C1 segment of cervical spinal cord (tissue), 14 donors: ENCODE measurements at regions not wholly inside any gene's neighbourhood (a gene's known extent, or its start where the extent isn't known, plus 50 kb on each side); places are given as distances from the start of the nearest gene placed in this dataset.

Experiments used
- DNase-seq, 14 donors: peaks; one replicate each; lab custom pipeline; 2025; lab: John Stamatoyannopoulos, UW

GRCh38 chr15:31262143-31262530, 64.5 kb upstream of the KLF13 start:
- DNase-seq: no peak

DNA sequence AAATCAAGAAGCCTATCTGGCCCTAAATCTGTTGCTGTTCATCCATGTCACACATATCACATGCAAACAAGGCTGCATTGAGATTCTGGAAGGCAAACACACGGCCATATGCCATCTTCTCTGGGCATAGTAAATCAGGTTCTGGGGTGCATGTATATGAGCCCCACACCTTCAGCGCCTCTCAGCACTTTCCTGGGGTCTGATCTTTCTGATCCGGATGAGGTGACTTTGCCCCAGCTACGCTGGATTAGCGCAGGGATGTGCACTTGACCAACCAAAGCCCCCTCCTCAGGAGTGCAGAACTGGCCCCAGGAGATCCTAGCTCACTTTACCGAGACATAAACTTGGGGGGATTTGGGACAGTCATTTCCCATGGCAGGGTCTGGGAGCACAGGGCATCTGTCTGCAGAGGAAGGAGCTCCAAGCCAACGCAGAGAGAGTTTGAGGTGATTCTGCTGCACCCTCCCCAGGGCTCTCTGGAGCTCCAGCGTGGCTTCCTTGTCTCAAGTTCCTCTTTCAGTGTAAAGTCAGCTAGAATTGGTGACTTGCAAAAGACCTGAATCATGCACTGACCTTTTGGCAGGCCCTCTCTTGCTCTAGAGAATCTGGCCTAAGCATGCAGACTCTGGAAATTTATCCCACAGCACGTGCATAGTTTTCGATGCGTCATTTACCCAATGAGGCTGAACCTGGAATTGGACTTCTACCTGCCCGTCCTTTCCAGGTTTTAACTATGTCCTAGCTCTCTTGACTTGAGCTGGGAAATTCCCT, 63.5 kb upstream of the KLF13 start:
- peak in 4 of 14 donors; percentile 22 to 49 (median 42) for DNase-seq

DNA sequence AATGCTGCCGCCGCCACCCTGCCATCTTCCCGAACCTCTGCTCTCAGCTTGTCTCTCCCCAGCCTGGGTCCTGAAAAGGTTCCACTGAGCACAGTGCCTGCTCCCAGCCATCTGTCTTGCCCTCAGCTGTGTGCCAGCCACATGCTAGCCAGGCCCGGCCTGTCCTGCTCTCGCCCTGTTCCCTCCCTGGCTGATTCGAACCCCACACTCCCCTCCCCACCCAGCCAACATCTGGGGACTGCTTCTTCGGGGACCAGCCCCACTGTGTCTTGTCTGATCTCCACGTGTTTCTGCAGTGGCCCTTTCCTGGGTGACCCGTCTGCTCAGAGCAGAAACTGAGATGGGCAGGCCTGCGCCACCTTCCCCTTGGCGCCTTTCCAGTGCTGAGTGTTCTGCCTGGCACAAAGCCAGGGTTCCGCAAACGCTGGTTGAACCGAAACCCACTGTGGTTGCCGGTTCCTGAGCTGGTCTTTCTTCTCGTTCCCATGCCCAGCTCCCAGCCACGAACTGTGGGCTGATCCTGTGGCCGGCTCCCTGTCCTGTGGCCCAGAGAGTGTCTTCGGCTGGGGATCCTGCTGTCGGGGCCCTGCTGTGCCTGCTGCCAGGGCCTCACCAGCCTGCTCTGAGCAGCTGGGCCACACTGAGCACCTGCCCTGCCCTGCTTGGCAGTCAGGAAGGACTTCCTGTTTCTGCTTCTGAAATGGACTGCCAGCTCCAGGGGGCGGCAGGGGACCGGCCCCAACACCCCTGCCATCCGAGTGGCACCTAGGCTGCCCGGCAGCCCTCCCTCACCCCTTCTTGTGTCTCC, 62.7 kb upstream of the KLF13 start:
- DNase-seq: peak in 10 of 14 donors; percentile 35 to 75 (median 65)

- no peak for DNase-seq
These were observed 62.0 kb upstream of the KLF13 start for GRCh38 chr15:31264559-31265089.

DNA sequence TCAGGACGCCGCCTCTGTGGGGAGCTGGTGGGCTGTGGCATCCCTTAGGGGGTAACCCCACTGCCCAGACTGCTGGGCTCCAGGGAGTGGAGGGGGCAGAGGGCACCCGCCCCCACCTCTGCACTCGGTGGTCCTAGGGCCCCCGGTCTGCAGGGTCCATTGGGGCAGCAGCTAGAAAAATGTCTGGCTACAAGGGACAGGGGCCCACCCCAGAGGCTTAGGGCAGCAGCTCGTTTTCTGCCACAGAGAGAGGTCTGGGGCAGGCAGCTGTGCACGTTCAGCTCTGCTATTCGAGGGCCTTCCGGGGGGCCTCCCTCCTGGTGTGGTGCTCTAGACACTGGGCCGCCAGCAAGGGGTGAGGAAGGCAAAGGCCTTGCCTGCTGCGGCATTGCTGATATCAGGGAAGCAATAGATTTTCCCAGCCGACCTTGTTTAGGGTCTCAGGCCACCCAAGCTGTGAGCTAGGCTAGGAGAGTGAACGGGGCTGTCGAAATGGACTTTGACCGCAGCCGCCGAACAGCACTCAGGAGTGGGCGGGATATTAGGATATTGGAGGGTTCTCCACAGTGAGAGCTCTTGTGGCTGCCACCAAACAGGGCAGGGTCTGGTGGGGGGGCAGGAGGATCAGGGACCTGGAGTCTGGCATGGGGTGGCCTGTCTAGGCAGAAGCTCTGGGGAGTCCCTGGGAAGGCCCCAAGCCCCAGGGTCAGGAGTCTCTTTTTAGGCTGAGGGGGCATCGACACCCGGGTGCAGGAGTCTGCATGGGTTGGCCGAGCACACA, 61.4 kb upstream of the KLF13 start:
- DNase-seq: no peak

GRCh38 chr15:31265871-31266711, 60.5 kb upstream of the KLF13 start:
- DNase-seq: peak in 3 of 14 donors; percentile 18 to 62 (median 40)

GRCh38 chr15:31266712-31267111, 59.9 kb upstream of the KLF13 start:
- no peak for DNase-seq

DNA sequence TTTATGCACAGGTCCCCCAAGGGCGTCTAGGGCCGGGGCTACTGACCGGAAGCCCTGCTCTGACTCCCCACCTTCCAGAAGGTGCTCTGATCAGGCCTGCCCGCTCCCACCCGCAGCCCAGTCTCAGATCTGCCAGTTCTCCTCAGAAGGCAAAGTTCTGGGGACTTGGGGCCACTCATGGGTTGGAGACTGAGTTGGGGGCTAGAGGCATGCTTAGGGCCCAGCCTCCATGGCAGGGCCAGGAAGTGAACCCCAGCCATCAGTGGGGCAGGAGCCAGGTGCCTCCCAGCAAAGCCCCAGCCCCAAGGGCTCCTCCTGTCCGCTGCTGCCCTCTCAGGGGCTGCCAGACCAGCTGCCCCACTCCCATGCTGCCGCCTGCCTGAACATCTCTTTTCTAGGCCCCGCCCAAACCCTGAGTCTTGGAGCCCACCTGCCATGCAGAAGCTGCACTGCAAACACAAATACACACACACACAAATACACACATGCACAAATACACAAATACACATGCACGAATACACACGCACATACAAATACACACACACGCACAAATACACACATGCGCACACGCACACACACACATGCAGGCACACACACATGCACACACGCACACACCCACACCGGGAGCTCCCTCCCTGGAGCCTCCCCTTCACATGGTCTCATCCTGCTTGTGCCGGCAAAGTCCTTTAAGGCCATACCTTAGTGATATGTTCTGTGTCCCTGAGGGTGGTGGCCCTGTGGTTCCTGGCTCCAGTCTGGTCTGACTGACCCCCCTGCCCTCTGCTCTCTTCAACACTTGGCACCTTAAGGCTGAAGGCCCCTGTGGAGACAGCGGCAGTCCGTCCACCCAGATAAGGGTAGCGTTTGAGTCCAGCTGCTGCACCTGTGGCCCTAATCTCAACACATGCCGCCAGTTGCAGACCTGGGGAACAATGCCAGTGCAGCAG, 59.2 kb upstream of the KLF13 start:
- DNase-seq: no peak

- no peak for DNase-seq
These were observed 58.5 kb upstream of the KLF13 start for GRCh38 chr15:31268108-31268501.

- DNase-seq: no peak
These were observed 57.5 kb upstream of the KLF13 start for GRCh38 chr15:31268911-31269784.

GRCh38 chr15:31269816-31270575, 56.6 kb upstream of the KLF13 start:
- no peak for DNase-seq

GRCh38 chr15:31270767-31271166, 55.9 kb upstream of the KLF13 start:
- DNase-seq: no peak

DNA sequence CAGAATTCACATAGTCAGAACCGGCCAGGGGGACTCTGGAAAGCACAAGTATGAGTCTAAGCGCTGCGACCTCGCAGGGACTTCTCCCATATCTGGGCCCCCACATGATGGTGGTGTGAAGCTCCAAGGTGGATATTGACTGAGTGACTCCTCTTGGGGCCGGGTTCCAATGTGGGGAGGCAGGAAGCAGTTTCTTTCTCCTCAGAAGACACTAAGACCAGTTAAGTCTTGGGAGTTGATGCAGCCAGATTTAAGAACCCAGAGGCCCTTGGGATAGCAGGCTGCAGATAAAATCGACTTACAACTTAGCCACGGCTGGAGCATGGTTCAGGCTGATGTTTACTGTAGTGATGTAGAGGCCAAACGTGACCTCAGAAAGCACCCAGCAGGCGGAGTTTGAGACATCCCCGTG, 55.4 kb upstream of the KLF13 start:
- no peak for DNase-seq

DNA sequence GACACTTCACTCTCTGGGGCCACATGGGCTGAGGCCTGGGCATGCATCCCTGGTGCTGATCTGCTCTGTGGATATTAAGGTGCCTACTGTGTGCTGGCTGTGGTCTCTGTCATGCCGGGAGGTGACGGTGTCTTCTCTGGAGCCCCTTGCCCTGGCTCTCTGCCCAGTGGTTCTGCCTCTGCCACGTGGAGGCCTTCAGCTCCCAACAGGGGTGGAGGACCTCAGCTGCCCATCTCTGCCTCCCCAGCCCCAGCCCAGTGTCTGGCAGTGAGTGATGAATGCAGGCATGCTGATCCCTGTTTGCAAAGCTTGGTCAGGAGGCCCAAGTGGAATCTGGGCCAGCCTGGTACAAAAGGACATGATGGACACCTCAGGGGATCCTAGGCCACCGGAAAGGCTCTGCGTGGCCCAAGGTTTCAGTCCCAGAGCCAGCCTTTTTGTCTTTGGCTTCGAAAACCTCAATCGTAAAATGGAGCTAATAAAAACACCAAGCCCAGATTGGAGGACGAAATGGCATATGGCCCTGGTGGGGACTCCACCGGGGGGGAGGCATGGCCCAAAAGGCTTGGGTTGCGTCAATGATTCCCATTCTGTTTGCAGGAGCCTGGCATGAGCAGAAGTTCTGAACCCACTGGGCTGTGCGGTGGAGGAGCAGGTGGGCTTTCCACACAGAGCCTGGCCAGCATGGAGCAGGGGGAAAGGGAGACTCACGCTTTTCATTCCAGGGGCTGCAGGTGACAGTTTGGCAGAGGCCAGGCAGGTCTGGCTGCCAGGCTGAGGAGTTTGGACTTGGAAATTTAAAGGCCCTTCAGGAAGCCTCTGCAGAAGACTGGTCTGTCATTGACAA, 54.7 kb upstream of the KLF13 start:
- DNase-seq: peak in 2 of 14 donors; percentile 67 to 99

DNA sequence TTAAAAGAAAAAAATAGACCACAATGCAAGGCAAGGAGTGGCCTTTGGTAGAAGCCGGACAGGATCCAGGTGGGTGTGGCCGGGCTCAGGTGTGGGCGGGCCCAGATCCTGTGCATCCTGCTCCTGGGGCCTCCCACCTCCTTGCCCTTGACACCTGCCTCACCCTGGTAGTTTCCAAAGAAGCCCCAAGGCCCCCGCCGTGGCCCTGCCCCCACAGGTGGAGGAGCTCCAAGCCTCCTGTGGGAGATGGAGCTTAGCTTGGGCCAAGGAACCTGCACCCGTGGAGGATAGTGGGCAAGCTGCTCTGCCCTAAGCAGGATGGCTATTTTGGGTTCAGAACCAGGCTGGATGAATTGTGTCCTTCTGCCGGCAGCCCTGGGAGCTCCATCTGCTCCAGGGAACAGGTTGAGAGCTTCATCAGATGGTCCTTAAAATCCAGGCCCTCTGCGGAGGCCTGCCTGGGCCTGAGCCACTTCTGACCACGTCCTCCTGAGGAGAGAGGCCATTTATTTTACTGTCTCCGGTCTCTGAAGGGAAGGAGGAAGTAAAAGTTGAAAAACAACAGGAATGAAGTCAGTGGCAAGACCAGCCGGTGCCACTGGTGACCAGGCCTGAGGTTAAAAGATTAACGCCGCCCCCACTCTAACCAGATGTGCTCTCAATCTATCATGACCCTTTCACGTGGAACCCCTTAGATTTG, 53.9 kb upstream of the KLF13 start:
- DNase-seq: peak in 5 of 14 donors; percentile 25 to 99 (median 46)

GRCh38 chr15:31273258-31273941, 53.2 kb upstream of the KLF13 start:
- no peak for DNase-seq
